GM12892 (cell line): ENCODE measurements at regions not wholly inside any gene's neighbourhood (a gene's known extent, or its start where the extent isn't known, plus 50 kb on each side); places are given as distances from the start of the nearest gene placed in this dataset.

ENCODE experiments used
- POLR2A ChIP-seq: IDR thresholded peaks from 2 replicates; pipeline ENCODE4 v1.6.1; 2011; ENCODE audit warnings: low read depth, low read length, control low read depth
- POLR2AphosphoS5 ChIP-seq: IDR thresholded peaks from 2 replicates; pipeline ENCODE4 v1.6.1; 2011; ENCODE audit warnings: low read depth, low read length, control low read depth
- TAF1 ChIP-seq: IDR thresholded peaks from 2 replicates; pipeline ENCODE4 v1.6.1; 2011; ENCODE audit warnings: low read depth, mild to moderate bottlenecking, control low read depth, low read length, borderline replicate concordance

DNA sequence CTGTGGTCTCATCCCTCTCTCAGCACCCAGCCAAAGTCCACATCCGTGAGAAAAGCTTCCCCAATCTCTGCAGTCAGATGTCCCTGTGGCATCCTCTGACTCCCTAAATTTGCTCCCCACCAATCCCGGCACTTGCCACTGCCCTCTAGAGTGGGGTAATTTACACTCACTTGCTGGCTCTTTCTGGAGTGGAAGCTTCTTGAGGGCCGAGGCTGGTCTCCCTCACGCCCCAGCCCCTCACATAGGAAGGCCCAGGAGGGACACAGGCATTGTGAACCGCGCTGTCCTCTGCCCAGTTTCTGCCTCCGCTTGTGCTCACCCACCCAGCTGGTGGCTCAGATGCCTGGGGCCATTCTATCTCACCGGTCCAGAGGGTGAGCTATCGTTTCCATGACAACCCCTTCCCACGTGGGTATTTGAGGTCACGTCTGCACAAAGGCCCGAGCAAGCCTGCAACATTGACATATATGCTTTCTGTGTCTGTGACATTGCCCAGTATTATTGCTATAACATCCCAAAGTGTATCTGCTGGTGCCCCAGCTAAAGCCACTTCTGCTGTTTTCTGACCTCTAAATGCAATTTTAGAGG, 97.3 kb upstream of the CTBP2 start:
- no peak for TF ChIP-seq TAF1
- no peak for TF ChIP-seq POLR2AphosphoS5
- no peak for TF ChIP-seq POLR2A
